ENCODE measurements at regions not wholly inside any gene's neighbourhood (a gene's known extent, or its start where the extent isn't known, plus 50 kb on each side); places are given as distances from the start of the nearest gene placed in this dataset.

- ChIA-PET CTCF (no interaction called here), POLR2A (interaction anchor here (0.6 kb wide), 1 partner anchor 175 kb away, joined by 4 read pairs; no protein-coding TSS in a partner anchor)
- Mint-ChIP-seq H3K9me3 (ENCODE audit: insufficient read depth) (no peaks in the 10 kb centered on the region), H3K36me3 (ENCODE audit: low read depth) (no peaks in the 10 kb centered on the region), H3K27me3 (ENCODE audit: low read depth) (peaks cover 41% of the 10 kb centered on the region), H3K27ac (no peak overlapping the region), H3K4me1 (ENCODE audit: low read depth) (no peaks in the 10 kb centered on the region), H3K4me3 (no peak overlapping the region)
- DNase-seq (no peak), ATAC-seq (no peak)
These were observed 77.7 kb upstream of the CYP1B1 start for GRCh38 chr2:38153476-38154135.

- ChIA-PET POLR2A (interaction anchor here (0.6 kb wide), 1 partner anchor 175 kb away, joined by 4 read pairs; no protein-coding TSS in a partner anchor), CTCF (no interaction called here)
- DNase-seq (no peak), ATAC-seq (no peak)
- H3K4me3 Mint-ChIP-seq, result no peak overlapping the region
- no peaks in the 10 kb centered on the region for H3K36me3 Mint-ChIP-seq (ENCODE audit: low read depth)
- H3K27me3 Mint-ChIP-seq (ENCODE audit: low read depth), result peaks cover 40% of the 10 kb centered on the region
- no peaks in the 10 kb centered on the region for H3K9me3 Mint-ChIP-seq (ENCODE audit: insufficient read depth)
- no peaks in the 10 kb centered on the region for H3K4me1 Mint-ChIP-seq (ENCODE audit: low read depth)
- no peak overlapping the region for H3K27ac Mint-ChIP-seq
These were observed 77.0 kb upstream of the CYP1B1 start for GRCh38 chr2:38152913-38153312.

- no peak overlapping the region for H3K27ac Mint-ChIP-seq
- no peak overlapping the region for H3K4me3 Mint-ChIP-seq
- DNase-seq (no peak), ATAC-seq (no peak)
- ChIA-PET POLR2A (no interaction called here), CTCF (no interaction called here)
- H3K9me3 Mint-ChIP-seq (ENCODE audit: insufficient read depth), result no peaks in the 10 kb centered on the region
- no peaks in the 10 kb centered on the region for H3K36me3 Mint-ChIP-seq (ENCODE audit: low read depth)
- H3K4me1 Mint-ChIP-seq (ENCODE audit: low read depth), result peaks cover 3% of the 10 kb centered on the region
- peaks cover 32% of the 10 kb centered on the region for H3K27me3 Mint-ChIP-seq (ENCODE audit: low read depth)
These were observed 76.1 kb upstream of the CYP1B1 start for GRCh38 chr2:38152035-38152434.

- Mint-ChIP-seq H3K9me3 (ENCODE audit: insufficient read depth) (no peaks in the 10 kb centered on the region), H3K4me1 (ENCODE audit: low read depth) (peaks cover 14% of the 10 kb centered on the region), H3K4me3 (no peak overlapping the region), H3K27ac (no peak overlapping the region), H3K27me3 (ENCODE audit: low read depth) (peaks cover 16% of the 10 kb centered on the region), H3K36me3 (ENCODE audit: low read depth) (no peaks in the 10 kb centered on the region)
- POLR2A ChIA-PET, result no interaction called here
- ATAC-seq, result no peak
- no peak for DNase-seq
- CTCF ChIA-PET, result no interaction called here
These were observed 73.6 kb upstream of the CYP1B1 start for GRCh38 chr2:38149531-38149930.

GRCh38 chr2:38148501-38148900 is 72.5 kb upstream of the CYP1B1 start:
- H3K27ac Mint-ChIP-seq, result no peak overlapping the region
- CTCF ChIA-PET, result no interaction called here
- no peak overlapping the region for H3K4me3 Mint-ChIP-seq
- DNase-seq (no peak), ATAC-seq (no peak)
- no peaks in the 10 kb centered on the region for H3K36me3 Mint-ChIP-seq (ENCODE audit: low read depth)
- H3K27me3 Mint-ChIP-seq (ENCODE audit: low read depth), result peaks cover 6% of the 10 kb centered on the region
- peaks cover 14% of the 10 kb centered on the region for H3K4me1 Mint-ChIP-seq (ENCODE audit: low read depth)
- H3K9me3 Mint-ChIP-seq (ENCODE audit: insufficient read depth), result no peaks in the 10 kb centered on the region
- POLR2A ChIA-PET, result no interaction called here

GRCh38 chr2:38147333-38148121 is 71.6 kb upstream of the CYP1B1 start:
- Mint-ChIP-seq H3K4me3 (no peak overlapping the region), H3K36me3 (ENCODE audit: low read depth) (no peaks in the 10 kb centered on the region), H3K4me1 (ENCODE audit: low read depth) (peaks cover 14% of the 10 kb centered on the region), H3K27ac (peak overlapping the region; percentile 14), H3K9me3 (ENCODE audit: insufficient read depth) (no peaks in the 10 kb centered on the region), H3K27me3 (ENCODE audit: low read depth) (peaks cover 4% of the 10 kb centered on the region)
- DNase-seq (no peak), ATAC-seq (no peak)
- ChIA-PET CTCF (no interaction called here), POLR2A (no interaction called here)

GRCh38 chr2:38146907-38147307 is 71.0 kb upstream of the CYP1B1 start:
- ChIA-PET POLR2A (interaction anchor here (0.6 kb wide), 1 partner anchor 672 kb away, joined by 8 read pairs; no protein-coding TSS in a partner anchor), CTCF (no interaction called here)
- no peak for DNase-seq
- no peak overlapping the region for H3K4me3 Mint-ChIP-seq
- peak; percentile 51 for ATAC-seq
- H3K4me1 Mint-ChIP-seq (ENCODE audit: low read depth), result peaks cover 14% of the 10 kb centered on the region
- H3K9me3 Mint-ChIP-seq (ENCODE audit: insufficient read depth), result no peaks in the 10 kb centered on the region
- H3K27ac Mint-ChIP-seq, result peak overlapping the region; percentile 14
- H3K36me3 Mint-ChIP-seq (ENCODE audit: low read depth), result no peaks in the 10 kb centered on the region
- H3K27me3 Mint-ChIP-seq (ENCODE audit: low read depth), result peaks cover 5% of the 10 kb centered on the region

GRCh38 chr2:38146275-38146906 is 70.4 kb upstream of the CYP1B1 start:
- H3K36me3 Mint-ChIP-seq (ENCODE audit: low read depth), result no peaks in the 10 kb centered on the region
- ATAC-seq (peak; percentile 39), DNase-seq (peak; percentile 23)
- POLR2A ChIA-PET, result interaction anchor here (0.6 to 1.2 kb wide), 2 partner anchors 221 to 672 kb away, joined by 3 to 8 read pairs; partner anchors contain the start of gene RMDN2
- H3K4me3 Mint-ChIP-seq, result no peak overlapping the region
- peaks cover 8% of the 10 kb centered on the region for H3K27me3 Mint-ChIP-seq (ENCODE audit: low read depth)
- no peak overlapping the region for H3K27ac Mint-ChIP-seq
- H3K9me3 Mint-ChIP-seq (ENCODE audit: insufficient read depth), result no peaks in the 10 kb centered on the region
- CTCF ChIA-PET, result interaction anchor here (1.2 kb wide), 1 partner anchor 28 kb away, joined by 3 read pairs; no protein-coding TSS in a partner anchor
- peaks cover 14% of the 10 kb centered on the region for H3K4me1 Mint-ChIP-seq (ENCODE audit: low read depth)

- H3K27me3 Mint-ChIP-seq (ENCODE audit: low read depth), result peaks cover 8% of the 10 kb centered on the region
- no peak for DNase-seq
- no peaks in the 10 kb centered on the region for H3K36me3 Mint-ChIP-seq (ENCODE audit: low read depth)
- no peaks in the 10 kb centered on the region for H3K9me3 Mint-ChIP-seq (ENCODE audit: insufficient read depth)
- H3K4me1 Mint-ChIP-seq (ENCODE audit: low read depth), result peaks cover 14% of the 10 kb centered on the region
- ATAC-seq, result no peak
- no peak overlapping the region for H3K27ac Mint-ChIP-seq
- CTCF ChIA-PET, result interaction anchor here (1.2 kb wide), 1 partner anchor 29 kb away, joined by 3 read pairs; no protein-coding TSS in a partner anchor
- H3K4me3 Mint-ChIP-seq, result no peak overlapping the region
- POLR2A ChIA-PET, result no interaction called here
These were observed 69.3 kb upstream of the CYP1B1 start for GRCh38 chr2:38145236-38145635.

GRCh38 chr2:38142627-38143026 is 66.7 kb upstream of the CYP1B1 start:
- ChIA-PET POLR2A (no interaction called here), CTCF (no interaction called here)
- H3K4me3 Mint-ChIP-seq, result no peak overlapping the region
- no peaks in the 10 kb centered on the region for H3K9me3 Mint-ChIP-seq (ENCODE audit: insufficient read depth)
- peaks cover 14% of the 10 kb centered on the region for H3K4me1 Mint-ChIP-seq (ENCODE audit: low read depth)
- peaks cover 6% of the 10 kb centered on the region for H3K27me3 Mint-ChIP-seq (ENCODE audit: low read depth)
- no peaks in the 10 kb centered on the region for H3K36me3 Mint-ChIP-seq (ENCODE audit: low read depth)
- ATAC-seq, result no peak
- no peak overlapping the region for H3K27ac Mint-ChIP-seq
- DNase-seq, result no peak

GRCh38 chr2:38141501-38141900 is 65.5 kb upstream of the CYP1B1 start:
- no peak overlapping the region for H3K27ac Mint-ChIP-seq
- no peak overlapping the region for H3K4me3 Mint-ChIP-seq
- H3K36me3 Mint-ChIP-seq (ENCODE audit: low read depth), result no peaks in the 10 kb centered on the region
- ATAC-seq, result no peak
- ChIA-PET POLR2A (no interaction called here), CTCF (no interaction called here)
- DNase-seq, result no peak
- H3K27me3 Mint-ChIP-seq (ENCODE audit: low read depth), result peaks cover 10% of the 10 kb centered on the region
- peaks cover 5% of the 10 kb centered on the region for H3K4me1 Mint-ChIP-seq (ENCODE audit: low read depth)
- H3K9me3 Mint-ChIP-seq (ENCODE audit: insufficient read depth), result no peaks in the 10 kb centered on the region

GRCh38 chr2:38138996-38139395 is 63.0 kb upstream of the CYP1B1 start:
- H3K4me1 Mint-ChIP-seq (ENCODE audit: low read depth), result no peaks in the 10 kb centered on the region
- H3K36me3 Mint-ChIP-seq (ENCODE audit: low read depth), result no peaks in the 10 kb centered on the region
- H3K4me3 Mint-ChIP-seq, result no peak overlapping the region
- no peak for DNase-seq
- ChIA-PET POLR2A (no interaction called here), CTCF (no interaction called here)
- H3K9me3 Mint-ChIP-seq (ENCODE audit: insufficient read depth), result no peaks in the 10 kb centered on the region
- ATAC-seq, result no peak
- peaks cover 15% of the 10 kb centered on the region for H3K27me3 Mint-ChIP-seq (ENCODE audit: low read depth)
- no peak overlapping the region for H3K27ac Mint-ChIP-seq

Data from activated CD8-positive, alpha-beta T cell treated with anti-CD3 and anti-CD28 coated beads, Interleukin-2, amount 10 ng/mL, durations not matched to agents 7 days and 5 days (primary cell).